Left cardiac atrium (tissue), 4 donors: ENCODE measurements at regions not wholly inside any gene's neighbourhood (a gene's known extent, or its start where the extent isn't known, plus 50 kb on each side); places are given as distances from the start of the nearest gene placed in this dataset.

ENCODE experiments used
- ATAC-seq, 2 donors: fragments of 200-7000 bp; cut with Tn5 transposase; one replicate each; pipeline ENCODE4 v1.9.1; 2020; ENCODE audit warnings: mild to moderate bottlenecking in 2 of 2, moderate library complexity in 2 of 2
- DNase-seq: peaks from one replicate; pipeline ENCODE4 v3.0.0-alpha.2; 2020
- intact Hi-C, 2 donors: fragments of 100-400 bp; cut with DNase I; formaldehyde crosslinking; loops; one replicate each; pipeline versions ENCODE4 v1.14.1 to v1.15.1; 2022 to 2023
- donor health status: DM: no; HTN: yes; CAD: no.
- donor health status: DM: no; HTN: yes; CAD: no; lungs with severe emphysema.
- donor health status: DM: yes; HTN: yes; CAD: no.
- donor health status: Dilated cardiomyopathy.

GRCh38 chr7:153002572-153002971 is 243.0 kb downstream of the ACTR3B start:
- intact Hi-C loops: no loop called here
- ATAC-seq (no peak), DNase-seq (no peak)

DNA sequence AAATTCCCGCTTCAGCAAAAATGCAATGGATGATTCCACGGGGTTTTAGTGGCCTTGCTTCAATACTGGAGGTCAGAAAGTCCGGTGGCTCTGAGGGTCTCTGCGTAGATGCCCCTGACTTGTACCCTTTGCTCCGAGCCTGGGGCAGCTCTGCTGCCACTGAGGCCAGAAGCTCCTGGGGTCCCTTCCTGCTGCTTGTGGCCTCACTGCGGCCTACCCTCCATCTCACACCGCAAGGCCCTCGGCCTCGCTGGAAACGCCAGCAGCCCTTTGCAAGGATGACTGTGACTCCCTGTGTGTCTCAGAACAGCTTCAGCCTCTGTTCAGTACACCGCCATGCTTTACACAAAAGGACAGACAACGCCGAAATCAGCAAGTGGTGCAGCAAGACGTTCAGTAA is 244.8 kb downstream of the ACTR3B start:
- DNase-seq (no peak), ATAC-seq (no peak)
- intact Hi-C loops: no loop called here

GRCh38 chr7:153005750-153006435 is 246.3 kb downstream of the ACTR3B start:
- ATAC-seq: no peak
- intact Hi-C loops: no loop called here
- no peak for DNase-seq

- ATAC-seq (no peak), DNase-seq (no peak)
- intact Hi-C loops: no loop called here
Measured at GRCh38 chr7:153006452-153006851, 246.9 kb downstream of the ACTR3B start.

DNA sequence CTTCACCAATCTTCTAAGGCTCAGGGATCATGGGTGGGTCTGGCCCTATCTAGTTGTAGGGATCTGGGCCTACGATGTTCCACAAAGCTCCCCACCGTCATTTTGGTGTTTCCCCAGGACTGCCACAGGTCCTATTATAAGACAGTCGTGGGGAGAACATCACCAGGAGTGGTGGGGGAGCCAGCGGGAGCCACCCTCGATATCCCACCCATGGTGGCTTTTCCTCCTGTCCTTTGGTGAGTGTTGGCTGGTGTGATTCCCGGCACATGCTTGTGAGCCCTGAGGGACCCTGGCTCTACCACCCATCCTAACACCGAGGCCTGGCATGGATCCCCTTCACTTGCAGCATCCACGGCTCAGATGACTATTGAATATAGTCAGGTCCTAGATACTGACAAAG is 247.4 kb downstream of the ACTR3B start:
- no peak for ATAC-seq
- intact Hi-C loops: no loop called here
- DNase-seq: no peak

DNA sequence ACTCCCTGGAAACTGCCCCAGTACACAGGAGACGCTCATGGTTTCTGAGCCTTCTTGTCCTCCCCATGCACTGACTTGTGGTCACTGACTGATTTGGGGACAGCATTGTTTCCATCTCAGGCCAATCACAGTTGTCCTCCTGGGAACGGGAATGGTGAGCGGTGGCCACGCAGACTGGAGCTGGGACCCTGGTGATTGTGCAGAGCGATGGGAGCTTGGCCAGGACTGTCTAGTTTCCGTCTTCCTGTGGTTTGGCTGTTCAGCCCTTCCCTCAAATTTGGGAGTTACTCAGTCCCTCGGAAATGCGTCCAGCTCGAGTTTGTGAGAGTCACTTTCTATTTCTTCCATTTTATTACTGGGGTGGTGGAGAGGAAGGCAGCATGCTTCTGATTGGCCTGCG is 250.9 kb downstream of the ACTR3B start:
- intact Hi-C loops: no loop called here
- ATAC-seq: no peak
- DNase-seq: no peak

- ATAC-seq (no peak), DNase-seq (no peak)
- intact Hi-C loops: no loop called here
Measured at GRCh38 chr7:153012203-153012602, 252.7 kb downstream of the ACTR3B start.

DNA sequence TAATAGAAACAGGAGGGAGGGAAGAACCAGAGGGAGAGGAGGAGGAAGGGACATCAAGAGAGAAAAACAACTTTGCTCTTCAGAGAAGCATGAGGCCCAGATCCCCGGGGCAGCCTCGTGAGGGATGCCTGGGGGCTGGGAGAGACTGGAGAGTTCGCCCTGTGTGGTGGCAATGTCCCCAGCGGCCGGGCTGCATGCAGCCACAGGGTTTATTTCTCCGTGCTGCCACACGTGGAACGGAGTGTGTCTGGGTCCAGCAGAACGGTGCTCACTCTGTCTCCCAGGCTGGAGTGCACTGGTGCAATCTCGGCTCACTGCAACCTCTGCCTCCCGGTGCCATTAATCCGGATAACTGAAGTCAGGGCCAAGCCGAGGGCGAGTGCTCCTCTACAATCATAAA is 257.7 kb downstream of the ACTR3B start:
- intact Hi-C loops: no loop called here
- no peak for ATAC-seq
- DNase-seq: no peak

- intact Hi-C loops: no loop called here
- ATAC-seq: no peak
- DNase-seq: no peak
Measured at GRCh38 chr7:153021542-153021941, 262.0 kb downstream of the ACTR3B start.

DNA sequence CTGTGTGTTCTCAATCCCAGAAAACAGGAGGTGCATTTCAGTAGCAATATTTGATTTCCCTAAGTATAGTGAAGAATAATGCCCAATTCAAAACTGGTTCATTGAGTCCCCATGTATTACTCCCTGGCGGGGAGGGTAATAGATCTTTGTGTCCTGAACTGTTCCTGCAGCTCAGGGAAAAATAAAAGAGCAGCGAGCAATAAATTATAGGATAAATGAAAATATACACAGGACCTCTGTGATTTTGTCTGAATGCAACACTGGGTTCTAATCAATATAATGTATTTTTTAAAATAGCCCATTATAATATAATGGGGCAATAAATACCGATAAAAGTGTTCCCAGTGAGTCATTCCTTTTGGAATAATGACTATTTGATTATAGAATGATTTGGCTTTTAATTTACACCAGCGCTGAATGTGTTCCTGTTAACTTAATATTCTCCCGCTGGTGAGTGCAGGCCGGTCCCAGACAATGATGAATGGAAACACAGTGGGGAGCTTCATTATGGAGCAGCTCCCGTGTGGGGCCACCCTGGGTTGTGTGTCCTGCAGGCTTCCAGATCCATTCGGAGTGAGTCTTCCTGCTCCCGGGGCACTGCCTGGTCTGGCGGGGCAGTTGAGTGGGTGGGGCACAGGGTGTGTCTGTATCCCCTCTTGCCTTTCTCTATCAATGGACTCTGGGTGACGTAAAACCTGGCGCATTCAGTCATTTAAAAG is 263.1 kb downstream of the ACTR3B start:
- ATAC-seq (no peak), DNase-seq (no peak)
- intact Hi-C loops: no loop called here

DNA sequence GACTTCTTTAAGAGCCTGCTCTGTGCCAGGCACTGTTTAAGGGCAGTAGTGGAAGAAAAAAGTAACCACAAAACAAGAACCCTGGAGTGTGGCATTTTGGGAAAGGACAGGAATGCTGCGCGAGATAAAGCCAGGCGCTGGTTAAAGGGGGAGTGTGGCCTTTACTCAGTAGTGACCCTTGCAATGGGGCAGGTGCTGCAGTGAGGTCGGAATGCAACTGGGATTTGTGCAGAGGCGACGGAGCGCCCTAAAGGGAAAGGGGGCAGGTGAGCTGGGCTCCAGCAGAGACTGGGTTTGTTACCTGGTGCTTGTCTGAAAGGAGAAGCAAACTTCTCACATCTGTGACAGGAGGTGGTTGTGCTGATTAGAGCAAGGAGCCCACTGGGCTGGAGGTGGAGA is 263.6 kb downstream of the ACTR3B start:
- DNase-seq (no peak), ATAC-seq (no peak)
- intact Hi-C loops: no loop called here

DNA sequence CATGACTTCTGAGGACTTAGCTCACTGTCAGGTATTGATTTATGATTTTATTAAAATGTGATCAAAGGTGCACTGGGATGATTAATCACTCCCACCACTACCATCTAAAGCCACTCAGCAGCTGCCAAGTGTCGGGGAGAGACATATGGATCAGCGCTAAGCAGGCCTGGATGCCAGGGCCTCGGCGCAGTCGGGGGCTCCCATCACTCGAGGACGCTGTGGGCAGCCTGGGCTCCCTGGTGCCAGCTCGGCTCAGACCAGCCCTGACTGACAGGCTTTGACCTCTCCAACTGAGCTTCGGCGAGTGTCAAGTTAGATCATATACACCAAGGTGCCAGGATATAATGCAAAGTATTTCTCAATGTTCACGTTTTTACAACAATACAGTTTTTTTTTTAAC is 267.7 kb downstream of the ACTR3B start:
- intact Hi-C loops: no loop called here
- DNase-seq (no peak), ATAC-seq (no peak)

- DNase-seq (no peak), ATAC-seq (no peak)
- intact Hi-C loops: no loop called here
Measured at GRCh38 chr7:153027904-153028303, 268.4 kb downstream of the ACTR3B start.

DNA sequence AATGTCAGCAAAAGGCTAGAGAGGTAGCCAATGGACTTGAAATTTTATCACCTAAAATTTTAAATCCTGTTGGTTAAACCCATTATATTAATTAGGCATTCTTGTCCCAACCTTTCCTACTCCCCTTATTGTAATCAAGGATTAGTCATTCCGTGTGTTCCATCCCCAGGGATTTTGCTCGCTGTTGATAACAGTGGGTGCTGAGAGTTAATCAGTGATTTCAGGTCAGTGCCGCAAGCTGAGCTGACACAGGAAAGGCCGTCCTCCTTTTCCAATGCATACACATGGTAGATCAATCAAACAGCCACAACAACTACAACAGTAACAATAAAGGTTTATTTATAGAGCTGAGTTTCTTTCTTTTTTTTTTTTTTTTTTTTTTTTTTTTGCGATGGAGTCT is 271.4 kb downstream of the ACTR3B start:
- intact Hi-C loops: no loop called here
- DNase-seq: no peak
- ATAC-seq: no peak

GRCh38 chr7:153034791-153035190 is 275.2 kb downstream of the ACTR3B start:
- ATAC-seq (no peak), DNase-seq (no peak)
- intact Hi-C loops: no loop called here

- DNase-seq: no peak
- no peak for ATAC-seq
- intact Hi-C loops: no loop called here
Measured at GRCh38 chr7:153036396-153037063, 277.0 kb downstream of the ACTR3B start.

DNA sequence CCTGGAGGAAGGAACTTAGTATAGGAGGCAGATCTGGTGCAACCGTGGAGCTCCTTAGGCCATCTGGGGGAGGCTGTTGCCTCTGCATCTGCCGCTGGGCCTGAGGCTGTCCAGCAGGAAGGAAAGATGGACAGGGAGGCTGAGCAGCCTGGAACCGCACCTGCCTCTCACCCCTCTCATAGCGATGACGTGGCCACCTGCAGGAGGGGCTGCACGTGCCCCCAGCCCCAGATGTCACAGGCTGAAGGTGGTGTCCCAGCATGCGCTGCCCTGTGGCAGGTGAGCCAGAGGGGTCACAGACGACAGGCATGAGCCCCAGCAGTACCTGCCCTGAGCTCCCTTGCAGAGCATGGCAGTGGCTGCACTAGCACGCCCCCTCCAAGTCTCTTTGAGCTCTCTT is 283.9 kb downstream of the ACTR3B start:
- intact Hi-C loops: no loop called here
- no peak for ATAC-seq
- no peak for DNase-seq

- intact Hi-C loops: no loop called here
- DNase-seq: no peak
- ATAC-seq: no peak
Measured at GRCh38 chr7:153044981-153045380, 285.4 kb downstream of the ACTR3B start.

GRCh38 chr7:153047079-153047959 is 287.8 kb downstream of the ACTR3B start:
- ATAC-seq: no peak
- no peak for DNase-seq
- intact Hi-C loops: no loop called here

GRCh38 chr7:153052206-153052605 is 292.7 kb downstream of the ACTR3B start:
- ATAC-seq (no peak), DNase-seq (no peak)
- intact Hi-C loops: no loop called here
